GM10266 (cell line): ENCODE measurements at regions not wholly inside any gene's neighbourhood (a gene's known extent, or its start where the extent isn't known, plus 50 kb on each side); places are given as distances from the start of the nearest gene placed in this dataset.
"Not testable (repeated sequence)": the region's sequence is repeated elsewhere in the genome, so short reads cannot be mapped to it uniquely, and the experiment has no call there.

Source experiments
- DNase-seq: peaks from one replicate; pipeline ENCODE4 v3.0.0; 2012; ENCODE audit errors: extremely low spot score
- TF ChIP-seq, protein P1 (sequence below): IDR thresholded peaks from 2 replicates; pipeline ENCODE4 v1.5.1; 2012; ENCODE audit warnings: mild to moderate bottlenecking, low read depth; ENCODE audit not compliant: control insufficient read depth, insufficient read depth; ENCODE audit errors: missing control alignments

DNA sequence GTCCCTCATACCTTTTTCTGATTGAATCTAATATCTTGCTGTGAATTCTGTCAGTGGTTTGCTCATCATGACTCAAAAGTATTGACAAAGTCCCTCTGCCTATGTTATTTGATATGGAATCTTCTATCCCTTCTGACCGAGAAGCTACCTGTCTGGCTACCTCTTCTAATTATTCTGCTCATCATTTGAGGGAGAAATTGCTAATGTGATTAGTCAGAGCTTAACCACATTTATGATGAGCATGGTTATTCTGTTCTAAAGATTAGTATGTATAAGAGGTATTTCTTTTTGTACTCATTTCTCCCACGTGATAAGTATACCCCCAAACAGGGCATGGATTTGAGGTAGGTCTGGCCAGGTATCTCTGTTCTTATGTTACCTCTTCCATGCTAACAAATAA lies 428.4 kb upstream of the KCNMB2 start:
- no peak for DNase-seq
- TF ChIP-seq, protein P1, sequence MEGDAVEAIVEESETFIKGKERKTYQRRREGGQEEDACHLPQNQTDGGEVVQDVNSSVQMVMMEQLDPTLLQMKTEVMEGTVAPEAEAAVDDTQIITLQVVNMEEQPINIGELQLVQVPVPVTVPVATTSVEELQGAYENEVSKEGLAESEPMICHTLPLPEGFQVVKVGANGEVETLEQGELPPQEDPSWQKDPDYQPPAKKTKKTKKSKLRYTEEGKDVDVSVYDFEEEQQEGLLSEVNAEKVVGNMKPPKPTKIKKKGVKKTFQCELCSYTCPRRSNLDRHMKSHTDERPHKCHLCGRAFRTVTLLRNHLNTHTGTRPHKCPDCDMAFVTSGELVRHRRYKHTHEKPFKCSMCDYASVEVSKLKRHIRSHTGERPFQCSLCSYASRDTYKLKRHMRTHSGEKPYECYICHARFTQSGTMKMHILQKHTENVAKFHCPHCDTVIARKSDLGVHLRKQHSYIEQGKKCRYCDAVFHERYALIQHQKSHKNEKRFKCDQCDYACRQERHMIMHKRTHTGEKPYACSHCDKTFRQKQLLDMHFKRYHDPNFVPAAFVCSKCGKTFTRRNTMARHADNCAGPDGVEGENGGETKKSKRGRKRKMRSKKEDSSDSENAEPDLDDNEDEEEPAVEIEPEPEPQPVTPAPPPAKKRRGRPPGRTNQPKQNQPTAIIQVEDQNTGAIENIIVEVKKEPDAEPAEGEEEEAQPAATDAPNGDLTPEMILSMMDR: no peak

DNA sequence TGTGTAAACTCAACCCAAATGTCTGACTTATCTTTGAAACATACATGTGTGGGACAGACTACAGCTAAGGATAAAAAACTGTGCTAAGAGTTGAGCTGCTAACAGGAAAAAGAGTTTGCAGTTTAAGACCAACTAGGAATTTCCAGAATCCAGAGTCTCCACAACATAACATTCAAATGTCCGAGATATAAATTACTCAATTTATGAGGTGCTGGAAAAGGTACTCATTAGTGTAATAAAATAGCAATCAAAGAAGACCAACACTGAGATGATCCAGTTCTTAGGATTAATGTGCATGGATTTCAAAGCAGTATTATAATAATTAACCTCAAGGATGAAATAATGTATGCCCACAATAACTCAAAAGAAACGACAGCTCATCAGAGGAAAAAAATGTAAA lies 426.5 kb upstream of the KCNMB2 start:
- DNase-seq: no peak

DNA sequence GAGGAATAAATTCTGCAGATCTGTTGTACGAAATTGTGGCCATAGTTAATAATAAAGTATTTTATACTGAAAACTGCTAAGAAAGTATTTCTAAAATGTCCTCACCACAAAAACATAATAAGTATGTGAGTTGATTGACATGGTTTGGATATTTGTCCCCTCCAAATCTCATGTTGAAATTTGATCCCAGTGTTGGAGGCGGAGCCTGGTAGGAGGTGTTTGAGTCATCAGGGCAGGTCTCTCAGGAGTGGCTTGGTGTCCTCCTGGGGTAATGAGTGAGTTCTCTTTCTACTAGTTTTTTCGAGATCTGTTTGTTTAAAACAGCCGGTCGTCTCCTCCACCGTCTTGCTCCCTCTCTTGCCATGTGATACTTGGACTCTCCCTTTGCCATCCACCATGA lies 424.1 kb upstream of the KCNMB2 start:
- TF ChIP-seq, protein P1: no peak
- DNase-seq: no peak

More for the DNA sequence above, 426.5 kb upstream of the KCNMB2 start:
- TF ChIP-seq, protein P1: no peak

GRCh38 chr3:178112552-178112951 lies 423.7 kb upstream of the KCNMB2 start:
- DNase-seq: not testable (repeated sequence)

DNA sequence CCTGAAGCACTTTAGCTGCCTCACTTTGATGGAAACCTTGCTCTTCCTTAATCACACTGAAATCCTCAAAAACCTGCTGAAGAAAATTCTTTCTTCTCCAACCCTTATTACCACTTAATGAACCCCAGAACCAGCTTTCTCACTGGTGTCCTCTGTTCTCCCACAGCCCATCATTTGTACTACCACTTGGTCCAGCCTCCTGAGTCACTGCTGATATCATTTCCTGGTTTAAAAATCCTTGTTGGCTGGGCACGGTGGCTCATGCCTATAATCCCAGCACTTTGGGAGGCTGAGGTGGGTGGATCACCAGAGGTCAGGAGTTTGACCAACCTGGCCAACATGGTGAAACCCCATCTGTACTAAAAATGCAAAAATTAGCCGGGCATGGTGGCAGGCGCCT lies 418.6 kb upstream of the KCNMB2 start:
- DNase-seq: no peak
- TF ChIP-seq, protein P1: no peak

DNA sequence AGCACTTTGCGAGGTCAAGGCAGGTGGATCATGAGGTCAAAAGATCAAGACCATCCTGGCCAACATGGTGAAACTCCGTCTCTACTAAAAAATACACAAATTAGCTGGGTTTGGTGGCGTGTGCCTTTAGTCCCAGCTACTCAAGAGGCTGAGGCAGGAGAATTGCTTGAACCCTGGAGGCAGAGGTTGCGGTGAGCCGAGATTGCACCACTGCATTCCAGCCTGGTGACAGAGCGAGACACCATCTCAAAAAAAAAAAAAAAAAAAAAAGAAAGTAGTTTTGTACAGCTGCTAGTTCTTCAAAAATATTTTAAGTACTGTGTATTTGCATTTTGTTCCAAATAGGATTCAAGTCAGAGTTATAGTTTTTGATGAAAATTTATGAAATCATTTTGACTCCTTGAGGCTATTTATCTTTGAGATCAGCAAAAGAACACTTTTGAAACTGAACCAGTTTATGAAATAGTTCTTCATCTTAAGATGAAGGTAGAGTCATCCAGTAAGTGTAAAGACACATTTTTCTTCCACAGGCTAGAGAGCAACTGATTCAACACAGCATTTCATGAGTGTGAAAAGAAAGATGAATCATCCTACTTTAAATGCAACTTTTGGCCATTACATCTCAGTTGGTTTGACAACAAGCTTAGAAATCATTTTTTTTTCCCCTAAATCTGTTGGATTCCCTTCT lies 416.5 kb upstream of the KCNMB2 start:
- not testable (repeated sequence) for DNase-seq

GRCh38 chr3:178120367-178120766 lies 415.9 kb upstream of the KCNMB2 start:
- TF ChIP-seq, protein P1: no peak
- DNase-seq: no peak

DNA sequence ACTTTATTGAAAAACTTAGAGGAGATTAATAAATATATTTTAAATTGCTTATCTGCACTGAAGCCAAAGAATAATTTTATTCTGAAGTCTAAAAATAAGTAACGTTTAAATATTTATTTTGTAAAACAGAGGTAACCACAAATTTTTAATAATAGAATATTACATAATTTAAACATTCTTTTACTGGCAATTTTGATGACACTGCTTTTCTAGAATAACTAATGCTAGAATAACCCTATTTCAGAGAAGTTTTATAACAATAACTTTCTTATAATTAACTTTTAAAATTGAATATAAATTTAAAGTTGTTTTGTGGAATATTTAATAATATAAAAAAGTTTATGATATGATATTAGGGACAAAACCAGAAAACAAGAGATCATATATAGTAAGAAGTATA lies 409.6 kb upstream of the KCNMB2 start:
- TF ChIP-seq, protein P1: no peak
- no peak for DNase-seq
